ENCODE measurements at regions not wholly inside any gene's neighbourhood (a gene's known extent, or its start where the extent isn't known, plus 50 kb on each side); places are given as distances from the start of the nearest gene placed in this dataset.

- TF ChIP-seq CTCF (IDR thresholded peaks at IDR 0.05) (no peak), POLR2A (IDR thresholded peaks at IDR 0.05) (no peak)
These were observed 628.7 kb upstream of the LINC00305 start for GRCh38 chr18:64777556-64777955.

Data from body of pancreas (tissue), 4 donors.